Hepatocyte (in vitro differentiated cells): ENCODE measurements at regions not wholly inside any gene's neighbourhood (a gene's known extent, or its start where the extent isn't known, plus 50 kb on each side); places are given as distances from the start of the nearest gene placed in this dataset.

Experiments used
- DNase-seq: peaks from one replicate; pipeline ENCODE4 v3.0.0-alpha.2; 2016; ENCODE audit warnings: low spot score
- H2AFZ ChIP-seq: fragments of 200-600 bp; sonication (generic); 2 replicates; pipeline ENCODE4 v1.6.0; 2016; ENCODE audit warnings: antibody characterized with exemption, mild to moderate bottlenecking
- H3K27ac ChIP-seq: fragments of 200-600 bp; sonication (generic); 2 replicates; pipeline ENCODE4 v1.5.1; 2016; ENCODE audit warnings: mild to moderate bottlenecking
- H3K27me3 ChIP-seq: fragments of 200-600 bp; sonication (generic); 2 replicates; pipeline ENCODE4 v1.6.1; 2016
- H3K36me3 ChIP-seq: fragments of 200-600 bp; sonication (generic); replicated peaks from 2 replicates; pipeline ENCODE4 v1.5.1; 2016; ENCODE audit warnings: low read depth; ENCODE audit not compliant: insufficient read depth
- H3K4me1 ChIP-seq: fragments of 200-600 bp; sonication (generic); 2 replicates; pipeline ENCODE4 v1.5.1; 2016; ENCODE audit warnings: mild to moderate bottlenecking, moderate library complexity; ENCODE audit not compliant: insufficient read depth
- H3K4me2 ChIP-seq: fragments of 200-600 bp; sonication (generic); 2 replicates; pipeline ENCODE4 v1.6.0; 2016
- H3K4me3 ChIP-seq: fragments of 200-600 bp; sonication (generic); 2 replicates; pipeline ENCODE4 v1.5.1; 2016; ENCODE audit warnings: mild to moderate bottlenecking
- H3K79me2 ChIP-seq: fragments of 200-600 bp; sonication (generic); 2 replicates; pipeline ENCODE4 v1.6.0; 2017; ENCODE audit warnings: mild to moderate bottlenecking
- H3K9me2 ChIP-seq: fragments of 200-600 bp; sonication (generic); replicated peaks from 2 replicates; pipeline ENCODE4 v1.6.0; 2017; ENCODE audit warnings: mild to moderate bottlenecking; ENCODE audit not compliant: insufficient read depth
- H3K9me3 ChIP-seq: fragments of 200-600 bp; sonication (generic); 2 replicates; pipeline ENCODE4 v1.5.1; 2016; ENCODE audit warnings: low read depth, mild to moderate bottlenecking
- H4K20me1 ChIP-seq: fragments of 200-600 bp; sonication (generic); 2 replicates; pipeline ENCODE4 v1.6.0; 2016; ENCODE audit warnings: mild to moderate bottlenecking; ENCODE audit not compliant: insufficient read depth, poor library complexity, severe bottlenecking
- CTCF ChIP-seq: fragments of 200-600 bp; sonication (generic); IDR thresholded peaks from 2 replicates; pipeline ENCODE4 v1.5.1; 2016; ENCODE audit warnings: antibody characterized with exemption, mild to moderate bottlenecking; ENCODE audit not compliant: poor library complexity
- EZH2 ChIP-seq: fragments of 200-600 bp; sonication (generic); IDR thresholded peaks from 2 replicates; pipeline ENCODE4 v1.6.1; 2016; ENCODE audit warnings: antibody characterized with exemption, mild to moderate bottlenecking, borderline replicate concordance
- EZH2phosphoT487 ChIP-seq: fragments of 200-600 bp; sonication (generic); IDR thresholded peaks from one replicate; pipeline ENCODE4 v1.6.1; 2018; ENCODE audit warnings: antibody characterized with exemption, mild to moderate bottlenecking, low read depth, moderate library complexity; ENCODE audit not compliant: unreplicated experiment, severe bottlenecking
- WGBS: methylation state at CpG from one replicate; pipeline ENCODE4 v1.1.6; 2016; ENCODE audit warnings: low lambda C conversion rate; ENCODE audit errors: missing lambda C conversion rate; 5-methylcytosine and 5-hydroxymethylcytosine counted together

DNA sequence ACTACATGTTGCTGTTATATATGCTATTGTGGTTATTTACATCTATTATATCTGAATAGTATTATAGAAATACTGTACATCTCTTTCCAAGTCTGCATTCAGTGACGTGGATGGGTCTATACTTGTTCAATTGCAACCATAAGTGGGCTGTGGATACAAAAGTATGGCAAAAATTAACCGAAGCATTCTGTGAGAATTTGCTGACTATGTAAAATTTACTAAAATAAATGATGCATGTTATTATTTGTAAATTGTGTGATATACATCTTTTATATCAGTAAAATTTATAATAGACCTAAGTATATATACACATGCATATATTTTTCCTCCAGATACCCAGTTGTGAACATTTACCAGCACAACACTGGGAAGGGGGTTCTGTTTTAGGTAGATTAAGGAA lies 215.1 kb downstream of the NECTIN3 start:
- no peak for DNase-seq
- H3K27me3 ChIP-seq: no peaks in the 10 kb centered on the region
- no peaks in the 10 kb centered on the region for H3K79me2 ChIP-seq
- H3K4me2 ChIP-seq: no peak overlapping the region
- no peak overlapping the region for H3K4me3 ChIP-seq
- no peaks in the 10 kb centered on the region for H3K9me3 ChIP-seq
- H3K9me2 ChIP-seq: no peaks in the 10 kb centered on the region
- H3K36me3 ChIP-seq: no peaks in the 10 kb centered on the region
- no peak overlapping the region for H2AFZ ChIP-seq
- H4K20me1 ChIP-seq: no peaks in the 10 kb centered on the region
- no peaks in the 10 kb centered on the region for H3K4me1 ChIP-seq
- WGBS: 74% methylated on average over 2 of the region's 2 CpGs
- H3K27ac ChIP-seq: no peak overlapping the region
- TF ChIP-seq EZH2: no peak
- TF ChIP-seq CTCF: no peak
- no peak for TF ChIP-seq EZH2phosphoT487

- 100% methylated on average over 2 of the region's 2 CpGs for WGBS
- H3K9me3 ChIP-seq: no peaks in the 10 kb centered on the region
- H3K4me1 ChIP-seq: no peaks in the 10 kb centered on the region
- no peak overlapping the region for H3K27ac ChIP-seq
- no peak overlapping the region for H2AFZ ChIP-seq
- TF ChIP-seq CTCF: no peak
- no peaks in the 10 kb centered on the region for H3K79me2 ChIP-seq
- no peak for DNase-seq
- H3K36me3 ChIP-seq: no peaks in the 10 kb centered on the region
- H3K4me3 ChIP-seq: no peak overlapping the region
- no peaks in the 10 kb centered on the region for H4K20me1 ChIP-seq
- H3K27me3 ChIP-seq: no peaks in the 10 kb centered on the region
- H3K4me2 ChIP-seq: no peak overlapping the region
- H3K9me2 ChIP-seq: no peaks in the 10 kb centered on the region
Measured at GRCh38 chr3:111292117-111292516, 220.5 kb downstream of the NECTIN3 start.

- no peak overlapping the region for H3K27ac ChIP-seq
- no peaks in the 10 kb centered on the region for H4K20me1 ChIP-seq
- H3K4me2 ChIP-seq: no peak overlapping the region
- H2AFZ ChIP-seq: no peak overlapping the region
- peak; percentile 12 for TF ChIP-seq CTCF
- no peak for TF ChIP-seq EZH2phosphoT487
- no peaks in the 10 kb centered on the region for H3K9me2 ChIP-seq
- no peaks in the 10 kb centered on the region for H3K4me1 ChIP-seq
- no peak overlapping the region for H3K4me3 ChIP-seq
- WGBS: 72% methylated on average over 1 of the region's 1 CpG
- DNase-seq: no peak
- H3K36me3 ChIP-seq: no peaks in the 10 kb centered on the region
- H3K27me3 ChIP-seq: no peaks in the 10 kb centered on the region
- H3K79me2 ChIP-seq: no peaks in the 10 kb centered on the region
- H3K9me3 ChIP-seq: no peaks in the 10 kb centered on the region
Measured at GRCh38 chr3:111299192-111299615, 227.6 kb downstream of the NECTIN3 start.

GRCh38 chr3:111301238-111301798 lies 229.7 kb downstream of the NECTIN3 start:
- no peak overlapping the region for H3K4me3 ChIP-seq
- H3K27me3 ChIP-seq: no peaks in the 10 kb centered on the region
- H3K9me3 ChIP-seq: no peaks in the 10 kb centered on the region
- no peaks in the 10 kb centered on the region for H3K4me1 ChIP-seq
- DNase-seq: no peak
- H3K9me2 ChIP-seq: no peaks in the 10 kb centered on the region
- no peak overlapping the region for H2AFZ ChIP-seq
- H3K36me3 ChIP-seq: no peaks in the 10 kb centered on the region
- no peaks in the 10 kb centered on the region for H3K79me2 ChIP-seq
- H3K27ac ChIP-seq: no peak overlapping the region
- no peaks in the 10 kb centered on the region for H4K20me1 ChIP-seq
- no peak overlapping the region for H3K4me2 ChIP-seq
- no peak for TF ChIP-seq EZH2phosphoT487
- no peak for TF ChIP-seq EZH2
